ENCODE measurements at regions not wholly inside any gene's neighbourhood (a gene's known extent, or its start where the extent isn't known, plus 50 kb on each side); places are given as distances from the start of the nearest gene placed in this dataset.

GRCh38 chr12:60119327-60119726 lies 523.5 kb downstream of the SLC16A7 start:
- no peak for DNase-seq (ENCODE audit: low spot score in 2 of 2)
- Histone ChIP-seq H3K27me3 (no peaks in the 10 kb centered on the region), H3K27ac (no peak overlapping the region), H3K9me3 (no peaks in the 10 kb centered on the region), H3K4me1 (no peaks in the 10 kb centered on the region), H3K36me3 (no peaks in the 10 kb centered on the region), H3K4me3 (no peak overlapping the region)
- intact Hi-C loops (cut with DNase I), result no loop called here
- no peak for TF ChIP-seq CTCF (IDR thresholded peaks at IDR 0.05)

- H3K27me3 ChIP-seq, result no peaks in the 10 kb centered on the region
- H3K4me1 ChIP-seq, result no peaks in the 10 kb centered on the region
- H3K9me3 ChIP-seq, result no peaks in the 10 kb centered on the region
- intact Hi-C loops (cut with DNase I), result no loop called here
- no peak overlapping the region for H3K27ac ChIP-seq
- TF ChIP-seq CTCF (IDR thresholded peaks at IDR 0.05), result no peak
- no peak for DNase-seq (ENCODE audit: low spot score in 2 of 2)
- H3K4me3 ChIP-seq, result no peak overlapping the region
- H3K36me3 ChIP-seq, result no peaks in the 10 kb centered on the region
Measured at GRCh38 chr12:60120199-60120598, 524.4 kb downstream of the SLC16A7 start.

- H3K36me3 ChIP-seq, result no peaks in the 10 kb centered on the region
- H3K4me3 ChIP-seq, result no peak overlapping the region
- no peaks in the 10 kb centered on the region for H3K9me3 ChIP-seq
- no peak for DNase-seq (ENCODE audit: low spot score in 2 of 2)
- intact Hi-C loops (cut with DNase I), result no loop called here
- TF ChIP-seq CTCF (IDR thresholded peaks at IDR 0.05), result no peak
- no peak overlapping the region for H3K27ac ChIP-seq
- H3K4me1 ChIP-seq, result no peaks in the 10 kb centered on the region
- no peaks in the 10 kb centered on the region for H3K27me3 ChIP-seq
Measured at GRCh38 chr12:60123557-60123956, 527.7 kb downstream of the SLC16A7 start.

GRCh38 chr12:60137513-60137912 lies 541.7 kb downstream of the SLC16A7 start:
- Histone ChIP-seq H3K9me3 (no peaks in the 10 kb centered on the region), H3K4me3 (no peak overlapping the region), H3K27ac (no peak overlapping the region), H3K36me3 (no peaks in the 10 kb centered on the region), H3K4me1 (no peaks in the 10 kb centered on the region), H3K27me3 (no peaks in the 10 kb centered on the region)
- intact Hi-C loops (cut with DNase I), result no loop called here
- no peak for DNase-seq (ENCODE audit: low spot score in 2 of 2)
- TF ChIP-seq CTCF (IDR thresholded peaks at IDR 0.05), result no peak

GRCh38 chr12:60138526-60138925 lies 542.7 kb downstream of the SLC16A7 start:
- Histone ChIP-seq H3K4me1 (no peaks in the 10 kb centered on the region), H3K27me3 (no peaks in the 10 kb centered on the region), H3K4me3 (no peak overlapping the region), H3K36me3 (no peaks in the 10 kb centered on the region), H3K27ac (no peak overlapping the region), H3K9me3 (no peaks in the 10 kb centered on the region)
- no peak for TF ChIP-seq CTCF (IDR thresholded peaks at IDR 0.05)
- no peak for DNase-seq (ENCODE audit: low spot score in 2 of 2)
- intact Hi-C loops (cut with DNase I), result no loop called here

- Histone ChIP-seq H3K4me3 (no peak overlapping the region), H3K27ac (no peak overlapping the region), H3K9me3 (no peaks in the 10 kb centered on the region), H3K36me3 (no peaks in the 10 kb centered on the region), H3K27me3 (no peaks in the 10 kb centered on the region), H3K4me1 (no peaks in the 10 kb centered on the region)
- no peak for DNase-seq (ENCODE audit: low spot score in 2 of 2)
- no peak for TF ChIP-seq CTCF (IDR thresholded peaks at IDR 0.05)
- intact Hi-C loops (cut with DNase I), result no loop called here
Measured at GRCh38 chr12:60144395-60144794, 548.6 kb downstream of the SLC16A7 start.

Measured in ascending aorta (tissue), 2 donors.